OCI-LY7 (cell line): ENCODE measurements at regions not wholly inside any gene's neighbourhood (a gene's known extent, or its start where the extent isn't known, plus 50 kb on each side); places are given as distances from the start of the nearest gene placed in this dataset.

ENCODE experiments used
- BruUV-seq: library from RNA; stranded (reverse); fragments of 400-500 nt; replicated peaks from 2 replicates; lab custom pipeline; 2021; lab: Mats Ljungman, UMichigan
- CTCF ChIA-PET: fragments of 300-600 bp; sonication (Branson Sonifier 250); formaldehyde crosslinking; loops from one replicate; lab custom pipeline; 2022; ENCODE audit warnings: antibody characterized with exemption; ENCODE audit not compliant: unreplicated experiment; lab: Charles Lee
- POLR2A ChIA-PET: fragments of 300-600 bp; sonication (Branson Sonifier 250); formaldehyde crosslinking; loops from one replicate; lab custom pipeline; 2022; ENCODE audit warnings: antibody characterized with exemption; lab: Charles Lee
- DNase-seq: peaks from one replicate; pipeline ENCODE4 v3.0.0-alpha.2; 2015; ENCODE audit warnings: low spot score
- H2AFZ ChIP-seq: fragments of 200-600 bp; sonication (generic), shearing (Covaris generic); 2 replicates; pipeline ENCODE4 v1.6.1; 2014; ENCODE audit warnings: mild to moderate bottlenecking, antibody characterized with exemption, low read length, moderate library complexity
- H3K27ac ChIP-seq: fragments of 200-600 bp; sonication (generic); 2 replicates; pipeline ENCODE4 v1.5.1; 2014; ENCODE audit warnings: mixed run types, low read depth, mild to moderate bottlenecking, moderate library complexity, low read length, inconsistent platforms; ENCODE audit not compliant: poor library complexity, severe bottlenecking
- H3K36me3 ChIP-seq: fragments of 200-600 bp; sonication (generic); 2 replicates; pipeline ENCODE4 v1.6.1; 2014; ENCODE audit warnings: mild to moderate bottlenecking, antibody characterized with exemption, low read length, moderate library complexity, mixed read lengths; ENCODE audit not compliant: insufficient read depth
- H3K4me1 ChIP-seq: fragments of 200-600 bp; sonication (generic); 2 replicates; pipeline ENCODE4 v1.5.1; 2014; ENCODE audit warnings: mild to moderate bottlenecking, low read length; ENCODE audit not compliant: insufficient read depth, poor library complexity, severe bottlenecking
- H3K4me2 ChIP-seq: fragments of 200-600 bp; sonication (generic); 2 replicates; pipeline ENCODE4 v1.6.1; 2014; ENCODE audit warnings: mild to moderate bottlenecking, low read length
- H3K4me3 ChIP-seq: fragments of 200-600 bp; sonication (generic); 2 replicates; pipeline ENCODE4 v1.5.1; 2014; ENCODE audit warnings: mild to moderate bottlenecking, low read depth, low read length; ENCODE audit not compliant: poor library complexity, severe bottlenecking
- H3K79me2 ChIP-seq: fragments of 200-600 bp; sonication (generic); 2 replicates; pipeline ENCODE4 v1.6.1; 2016; ENCODE audit warnings: low read depth, mild to moderate bottlenecking, low read length, moderate library complexity, mixed read lengths; ENCODE audit not compliant: insufficient read depth
- H3K9me2 ChIP-seq: fragments of 200-600 bp; sonication (generic); 2 replicates; pipeline ENCODE4 v1.6.1; 2016; ENCODE audit warnings: mild to moderate bottlenecking, low read length, mixed read lengths; ENCODE audit not compliant: insufficient read depth
- H3K9me3 ChIP-seq: fragments of 200-600 bp; sonication (generic); 2 replicates; pipeline ENCODE4 v1.6.1; 2014; ENCODE audit warnings: mild to moderate bottlenecking, mixed run types, low read length, mixed read lengths
- H4K20me1 ChIP-seq: fragments of 200-600 bp; sonication (generic); 2 replicates; pipeline ENCODE4 v1.6.1; 2014; ENCODE audit warnings: mild to moderate bottlenecking, antibody characterized with exemption, low read length, moderate library complexity, mixed read lengths; ENCODE audit not compliant: insufficient read depth
- CTCF ChIP-seq: fragments of 200-600 bp; sonication (generic); conservative IDR thresholded peaks from 2 replicates; pipeline ENCODE4 v1.5.1; 2014; ENCODE audit warnings: mild to moderate bottlenecking, antibody characterized with exemption, low read length, moderate library complexity, mixed read lengths
- EZH2phosphoT487 ChIP-seq: fragments of 200-600 bp; sonication (generic); IDR thresholded peaks from 2 replicates; pipeline ENCODE4 v1.6.1; 2018; ENCODE audit warnings: low read depth, borderline replicate concordance, mild to moderate bottlenecking, mixed run types, antibody characterized with exemption, low read length, moderate library complexity, mixed read lengths
- intact Hi-C: fragments of 100-400 bp; cut with micrococcal nuclease; formaldehyde crosslinking; loops from one replicate; pipeline ENCODE4 v1.10.0; 2022; ENCODE audit not compliant: unreplicated experiment

- DNase-seq, result no peak
- ChIA-PET CTCF (no interaction called here), POLR2A (interaction anchor here (0.5 kb wide), 1 partner anchor 10 kb away, joined by 3 read pairs; no protein-coding TSS in a partner anchor)
- Histone ChIP-seq H3K27ac (no peak overlapping the region), H3K9me2 (no peaks in the 10 kb centered on the region), H3K79me2 (no peaks in the 10 kb centered on the region), H3K4me3 (no peak overlapping the region), H3K36me3 (no peaks in the 10 kb centered on the region), H2AFZ (no peak overlapping the region), H3K4me2 (no peak overlapping the region), H4K20me1 (no peaks in the 10 kb centered on the region), H3K9me3 (no peaks in the 10 kb centered on the region), H3K4me1 (no peaks in the 10 kb centered on the region)
- BruUV-seq, result no TSS peak
- no peak for TF ChIP-seq EZH2phosphoT487
- TF ChIP-seq CTCF, result no peak
- intact Hi-C loops, result no loop called here
Observed at GRCh38 chr9:126111556-126111955, 215.1 kb upstream of the MVB12B start.

DNA sequence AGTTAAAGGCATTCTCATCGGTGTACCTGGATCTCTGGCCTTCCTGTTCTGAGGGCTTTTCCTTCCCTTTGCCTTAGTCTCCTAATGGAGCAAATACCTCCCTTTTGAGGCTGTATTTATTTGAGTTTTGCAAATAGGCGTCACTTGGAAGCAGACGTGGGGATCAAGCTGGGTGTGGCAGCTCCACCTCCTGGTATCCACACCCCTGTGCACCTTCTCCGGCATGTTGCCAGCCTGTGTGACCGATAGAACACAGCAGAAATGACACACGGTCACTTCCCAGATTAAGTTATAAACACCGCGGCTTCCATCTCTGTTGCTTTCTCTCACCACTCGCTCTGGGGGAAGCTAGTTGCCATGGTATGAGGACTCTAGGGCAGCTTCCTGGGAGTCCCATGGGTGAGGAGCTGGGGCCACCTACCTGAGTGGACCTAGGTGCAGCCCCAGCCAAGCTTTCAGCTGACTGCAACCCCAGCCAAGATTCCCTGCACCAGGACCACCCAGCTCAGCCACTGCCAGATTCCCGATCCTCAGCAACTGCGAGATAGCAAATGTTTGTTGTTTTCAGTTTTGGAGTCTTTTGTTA is 214.4 kb upstream of the MVB12B start:
- BruUV-seq, result no TSS peak
- H3K36me3 ChIP-seq, result no peaks in the 10 kb centered on the region
- ChIA-PET POLR2A (no interaction called here), CTCF (no interaction called here)
- H3K79me2 ChIP-seq, result no peaks in the 10 kb centered on the region
- no peaks in the 10 kb centered on the region for H3K4me1 ChIP-seq
- no peak overlapping the region for H2AFZ ChIP-seq
- no peak overlapping the region for H3K27ac ChIP-seq
- H3K4me2 ChIP-seq, result no peak overlapping the region
- no peaks in the 10 kb centered on the region for H3K9me2 ChIP-seq
- intact Hi-C loops, result no loop called here
- H3K9me3 ChIP-seq, result no peaks in the 10 kb centered on the region
- no peak overlapping the region for H3K4me3 ChIP-seq
- TF ChIP-seq CTCF, result no peak
- TF ChIP-seq EZH2phosphoT487, result no peak
- no peak for DNase-seq
- H4K20me1 ChIP-seq, result no peaks in the 10 kb centered on the region

- no TSS peak for BruUV-seq
- Histone ChIP-seq H4K20me1 (no peaks in the 10 kb centered on the region), H3K4me3 (no peak overlapping the region), H3K36me3 (no peaks in the 10 kb centered on the region), H3K9me2 (no peaks in the 10 kb centered on the region), H3K79me2 (no peaks in the 10 kb centered on the region), H3K27ac (no peak overlapping the region), H3K9me3 (no peaks in the 10 kb centered on the region), H3K4me2 (no peak overlapping the region), H3K4me1 (no peaks in the 10 kb centered on the region), H2AFZ (no peak overlapping the region)
- intact Hi-C loops, result no loop called here
- POLR2A ChIA-PET, result no interaction called here
- no peak for DNase-seq
- CTCF ChIA-PET, result no interaction called here
- no peak for TF ChIP-seq EZH2phosphoT487
Observed at GRCh38 chr9:126113176-126113575, 213.5 kb upstream of the MVB12B start.
